ENCODE measurements at regions not wholly inside any gene's neighbourhood (a gene's known extent, or its start where the extent isn't known, plus 50 kb on each side); places are given as distances from the start of the nearest gene placed in this dataset.

GRCh38 chrX:147737690-147738089, 174.0 kb upstream of the FMR1 start:
- no peak for TF ChIP-seq TAF1 (IDR thresholded peaks at IDR 0.05; ENCODE audit: low read depth)
- TF ChIP-seq CREB1 (IDR thresholded peaks at IDR 0.05; ENCODE audit: low read depth), result no peak
- TF ChIP-seq USF1 (IDR thresholded peaks at IDR 0.05), result no peak
- TF ChIP-seq REST (IDR thresholded peaks at IDR 0.05; ENCODE audit: low read depth), result no peak
- TF ChIP-seq EGR1 (IDR thresholded peaks at IDR 0.05), result no peak
- TF ChIP-seq TCF12 (IDR thresholded peaks at IDR 0.05; ENCODE audit: low read depth), result no peak

- TF ChIP-seq TCF12 (IDR thresholded peaks at IDR 0.05; ENCODE audit: low read depth) (no peak), USF1 (IDR thresholded peaks at IDR 0.05) (no peak), TAF1 (IDR thresholded peaks at IDR 0.05; ENCODE audit: low read depth) (no peak), CREB1 (IDR thresholded peaks at IDR 0.05; ENCODE audit: low read depth) (no peak), REST (IDR thresholded peaks at IDR 0.05; ENCODE audit: low read depth) (no peak), RAD21 (IDR thresholded peaks at IDR 0.05; ENCODE audit: low read depth) (no peak)
Measured at GRCh38 chrX:147738265-147738664, 173.5 kb upstream of the FMR1 start.

- TF ChIP-seq TCF12 (IDR thresholded peaks at IDR 0.05; ENCODE audit: low read depth) (no peak), CREB1 (IDR thresholded peaks at IDR 0.05; ENCODE audit: low read depth) (no peak), NFIC (IDR thresholded peaks at IDR 0.05) (no peak)
Measured at GRCh38 chrX:147739196-147739595, 172.5 kb upstream of the FMR1 start.

GRCh38 chrX:147741776-147742175, 169.9 kb upstream of the FMR1 start:
- no peak for TF ChIP-seq USF1 (IDR thresholded peaks at IDR 0.05)
- TF ChIP-seq CREB1 (IDR thresholded peaks at IDR 0.05; ENCODE audit: low read depth), result no peak
- no peak for TF ChIP-seq TEAD4 (IDR thresholded peaks at IDR 0.05)
- no peak for TF ChIP-seq EP300 (IDR thresholded peaks at IDR 0.05; ENCODE audit: borderline replicate concordance)
- no peak for TF ChIP-seq ZBTB7A (IDR thresholded peaks at IDR 0.05; ENCODE audit: low read depth)
- no peak for TF ChIP-seq NFIC (IDR thresholded peaks at IDR 0.05)
- no peak for TF ChIP-seq CEBPB (IDR thresholded peaks at IDR 0.05)
- no peak for TF ChIP-seq MAX (IDR thresholded peaks at IDR 0.05)
- no peak for TF ChIP-seq EGR1 (IDR thresholded peaks at IDR 0.05)
- no peak for TF ChIP-seq YY1 (IDR thresholded peaks at IDR 0.05; ENCODE audit: low read depth)
- TF ChIP-seq RAD21 (IDR thresholded peaks at IDR 0.05; ENCODE audit: low read depth), result no peak
- TF ChIP-seq REST (IDR thresholded peaks at IDR 0.05; ENCODE audit: low read depth), result no peak
- no peak for TF ChIP-seq TCF12 (IDR thresholded peaks at IDR 0.05; ENCODE audit: low read depth)
- no peak for TF ChIP-seq FOXM1 (IDR thresholded peaks at IDR 0.05; ENCODE audit: borderline replicate concordance, low read depth)
- no peak for TF ChIP-seq TAF1 (IDR thresholded peaks at IDR 0.05; ENCODE audit: low read depth)

- no peak for TF ChIP-seq TCF12 (IDR thresholded peaks at IDR 0.05; ENCODE audit: low read depth)
Measured at GRCh38 chrX:147749308-147749707, 162.4 kb upstream of the FMR1 start.
